WERI-Rb-1 (cell line): ENCODE measurements at regions not wholly inside any gene's neighbourhood (a gene's known extent, or its start where the extent isn't known, plus 50 kb on each side); places are given as distances from the start of the nearest gene placed in this dataset.

Experiments used
- DNase-seq: peaks from one replicate; pipeline ENCODE4 v3.0.0-alpha.2; 2020
- H3K27ac ChIP-seq: fragments of 250-450 bp; sonication (Bioruptor Pico); 2 replicates; pipeline ENCODE4 v1.5.1; 2020; ENCODE audit warnings: mild to moderate bottlenecking, moderate library complexity
- H3K27me3 ChIP-seq: fragments of 250-450 bp; sonication (Bioruptor Pico); 2 replicates; pipeline ENCODE4 v1.5.1; 2021; ENCODE audit warnings: mild to moderate bottlenecking, low read depth, moderate library complexity; ENCODE audit not compliant: insufficient read depth, severe bottlenecking
- H3K36me3 ChIP-seq: fragments of 250-450 bp; sonication (Bioruptor Pico); 2 replicates; pipeline ENCODE4 v1.5.1; 2020; ENCODE audit warnings: mild to moderate bottlenecking, moderate library complexity
- H3K4me3 ChIP-seq: 2 replicates; pipeline ENCODE4 v1.5.1; 2011; ENCODE audit warnings: low read depth, mild to moderate bottlenecking, control low read depth, low read length
- H3K9me3 ChIP-seq: fragments of 250-450 bp; sonication (Bioruptor Pico); 2 replicates; pipeline ENCODE4 v1.5.1; 2021; ENCODE audit warnings: mild to moderate bottlenecking, moderate library complexity; ENCODE audit not compliant: severe bottlenecking
- TF ChIP-seq, protein P1 (sequence below): IDR thresholded peaks from 2 replicates; pipeline ENCODE4 v1.5.1; 2011; ENCODE audit warnings: low read depth, mild to moderate bottlenecking, control low read depth, inconsistent platforms, low read length

DNA sequence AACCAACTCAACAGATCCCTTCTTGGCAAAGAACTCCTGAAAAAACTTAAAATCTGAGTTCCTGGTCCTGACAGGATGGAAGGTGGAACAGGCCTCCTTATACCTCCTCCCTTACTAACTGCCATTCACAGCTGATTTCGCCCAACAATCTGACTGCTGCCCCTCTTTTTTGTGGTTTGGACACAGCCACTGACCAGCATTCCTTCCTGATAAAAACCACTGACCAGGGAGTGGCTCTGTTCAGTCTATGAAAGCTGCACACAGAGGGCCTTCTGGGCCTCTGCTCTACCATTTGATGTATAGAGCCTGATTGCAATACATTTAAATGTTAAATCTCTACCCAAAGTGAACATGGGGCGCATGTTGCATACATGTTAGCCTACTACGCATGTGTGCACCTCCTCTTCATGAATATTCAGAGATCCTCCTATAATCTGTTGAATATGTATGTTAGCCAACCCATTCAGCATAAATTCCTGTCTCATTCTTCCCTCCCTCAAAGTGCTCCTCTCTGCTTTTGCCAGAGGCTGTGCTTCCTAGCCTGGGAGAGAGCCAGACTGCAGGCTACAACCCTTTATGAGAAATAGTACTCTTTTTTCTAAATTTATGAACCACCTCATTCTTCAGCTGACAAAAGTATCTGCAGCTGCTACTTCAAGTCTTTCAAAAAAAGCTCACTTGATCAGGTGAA, 93.7 kb upstream of the MRPS30 start:
- TF ChIP-seq, protein P1, sequence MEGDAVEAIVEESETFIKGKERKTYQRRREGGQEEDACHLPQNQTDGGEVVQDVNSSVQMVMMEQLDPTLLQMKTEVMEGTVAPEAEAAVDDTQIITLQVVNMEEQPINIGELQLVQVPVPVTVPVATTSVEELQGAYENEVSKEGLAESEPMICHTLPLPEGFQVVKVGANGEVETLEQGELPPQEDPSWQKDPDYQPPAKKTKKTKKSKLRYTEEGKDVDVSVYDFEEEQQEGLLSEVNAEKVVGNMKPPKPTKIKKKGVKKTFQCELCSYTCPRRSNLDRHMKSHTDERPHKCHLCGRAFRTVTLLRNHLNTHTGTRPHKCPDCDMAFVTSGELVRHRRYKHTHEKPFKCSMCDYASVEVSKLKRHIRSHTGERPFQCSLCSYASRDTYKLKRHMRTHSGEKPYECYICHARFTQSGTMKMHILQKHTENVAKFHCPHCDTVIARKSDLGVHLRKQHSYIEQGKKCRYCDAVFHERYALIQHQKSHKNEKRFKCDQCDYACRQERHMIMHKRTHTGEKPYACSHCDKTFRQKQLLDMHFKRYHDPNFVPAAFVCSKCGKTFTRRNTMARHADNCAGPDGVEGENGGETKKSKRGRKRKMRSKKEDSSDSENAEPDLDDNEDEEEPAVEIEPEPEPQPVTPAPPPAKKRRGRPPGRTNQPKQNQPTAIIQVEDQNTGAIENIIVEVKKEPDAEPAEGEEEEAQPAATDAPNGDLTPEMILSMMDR, result no peak
- DNase-seq, result no peak
- no peak overlapping the region for H3K4me3 ChIP-seq
- H3K27ac ChIP-seq, result no peak overlapping the region
- no peaks in the 10 kb centered on the region for H3K36me3 ChIP-seq
- H3K9me3 ChIP-seq, result no peaks in the 10 kb centered on the region
- H3K27me3 ChIP-seq, result no peaks in the 10 kb centered on the region

DNA sequence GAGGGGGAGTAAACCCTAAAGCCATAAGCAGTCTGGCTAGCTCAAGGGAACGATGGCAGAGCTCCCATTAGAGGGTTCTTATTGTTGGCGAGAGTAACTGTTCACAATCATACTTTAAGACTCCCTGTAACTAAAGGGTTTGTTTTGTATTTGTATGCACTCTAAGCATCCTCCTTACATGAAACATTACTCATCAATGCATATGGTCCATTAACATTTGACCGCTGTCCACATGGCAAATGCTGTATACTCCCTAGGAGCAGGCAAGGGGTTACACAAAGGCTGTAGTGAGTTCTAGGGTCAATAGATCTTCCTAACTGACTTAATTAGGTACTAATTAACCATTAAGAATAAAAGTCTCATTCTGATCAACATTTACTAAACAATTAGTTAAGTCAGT, 95.3 kb upstream of the MRPS30 start:
- no peaks in the 10 kb centered on the region for H3K27me3 ChIP-seq
- H3K36me3 ChIP-seq, result no peaks in the 10 kb centered on the region
- TF ChIP-seq, protein P1, result no peak
- no peak overlapping the region for H3K4me3 ChIP-seq
- H3K9me3 ChIP-seq, result no peaks in the 10 kb centered on the region
- DNase-seq, result no peak
- no peak overlapping the region for H3K27ac ChIP-seq

DNA sequence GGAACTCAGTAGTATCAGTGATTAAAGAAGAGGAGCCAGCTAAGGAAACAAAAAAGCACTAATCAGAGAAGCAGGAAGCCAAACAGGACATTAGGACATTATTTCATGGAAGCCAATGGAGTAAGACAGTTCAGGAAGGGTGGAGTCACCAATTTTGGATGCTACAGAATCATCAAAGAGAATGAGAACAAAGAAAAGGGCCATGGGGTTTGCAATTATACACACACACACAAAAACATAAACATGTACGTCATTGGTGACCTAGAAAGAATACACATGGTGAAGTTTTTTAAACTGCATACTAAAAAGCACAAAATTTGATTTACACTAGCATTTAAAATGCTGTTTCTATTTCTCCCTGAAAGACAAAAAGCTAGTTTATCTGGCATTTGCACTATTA, 96.8 kb upstream of the MRPS30 start:
- Histone ChIP-seq H3K27me3 (no peaks in the 10 kb centered on the region), H3K36me3 (no peaks in the 10 kb centered on the region), H3K27ac (no peak overlapping the region), H3K4me3 (no peak overlapping the region), H3K9me3 (no peaks in the 10 kb centered on the region)
- DNase-seq, result no peak
- TF ChIP-seq, protein P1, result no peak

DNA sequence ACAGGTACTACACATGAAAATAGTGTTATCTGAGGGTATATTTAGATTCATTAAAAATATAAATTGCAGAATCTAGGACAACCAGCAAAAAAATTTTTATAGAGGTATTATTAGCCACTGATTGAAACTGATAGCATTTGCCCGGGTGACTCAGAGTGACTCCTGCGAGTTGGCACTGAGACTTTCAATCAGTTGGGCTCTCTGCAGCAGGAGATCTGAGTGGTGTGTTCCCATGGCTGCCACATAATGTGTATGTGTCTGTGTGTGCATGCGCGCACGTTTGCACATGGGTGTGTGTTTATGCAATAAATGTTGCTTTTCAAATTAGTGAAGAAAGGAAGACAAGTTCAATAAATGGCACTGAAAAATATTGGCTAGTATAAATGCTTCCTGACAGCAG, 100.1 kb upstream of the MRPS30 start:
- no peak for DNase-seq
- H3K36me3 ChIP-seq, result no peaks in the 10 kb centered on the region
- TF ChIP-seq, protein P1, result no peak
- H3K9me3 ChIP-seq, result no peaks in the 10 kb centered on the region
- no peak overlapping the region for H3K27ac ChIP-seq
- H3K27me3 ChIP-seq, result no peaks in the 10 kb centered on the region
- no peak overlapping the region for H3K4me3 ChIP-seq

DNA sequence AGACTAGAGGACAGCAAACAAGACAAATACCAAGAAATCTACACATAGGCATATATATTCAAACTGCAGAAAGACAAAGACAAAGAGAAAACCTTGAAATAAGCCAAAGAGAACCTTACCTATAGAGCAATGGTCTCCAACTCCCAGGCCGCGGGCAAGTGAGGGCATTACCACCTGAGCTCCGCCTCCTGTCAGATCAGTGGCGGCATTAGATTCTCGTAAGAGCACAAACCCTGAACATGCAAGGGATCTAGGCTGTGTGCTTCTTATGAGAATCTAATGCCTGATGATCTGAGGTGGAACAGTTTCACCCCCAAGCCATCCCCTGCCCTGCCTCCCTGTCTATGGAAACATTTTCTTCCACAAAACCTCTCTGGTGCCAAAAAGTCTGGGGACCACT, 101.0 kb upstream of the MRPS30 start:
- Histone ChIP-seq H3K4me3 (no peak overlapping the region), H3K27me3 (no peaks in the 10 kb centered on the region), H3K9me3 (no peaks in the 10 kb centered on the region), H3K27ac (no peak overlapping the region), H3K36me3 (no peaks in the 10 kb centered on the region)
- DNase-seq, result no peak
- TF ChIP-seq, protein P1, result no peak

DNA sequence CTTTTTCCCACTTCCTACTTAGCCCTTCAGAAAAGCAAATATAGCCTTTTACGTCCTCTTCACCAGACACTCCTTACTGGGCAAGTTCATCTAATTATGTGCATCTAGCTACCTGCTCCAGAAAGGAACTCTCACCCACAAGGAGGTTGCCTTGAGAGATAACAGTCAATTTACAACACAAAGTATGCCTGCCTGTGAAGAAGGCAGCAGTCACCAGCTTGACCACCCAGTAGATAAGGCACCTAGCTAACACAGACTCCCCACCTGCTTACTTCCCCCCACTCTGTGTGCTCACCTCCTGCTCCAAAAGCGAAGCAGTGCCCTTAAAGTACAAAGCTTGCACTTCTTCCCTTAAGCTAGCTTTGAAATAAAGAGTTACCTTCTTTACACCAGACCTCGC, 111.7 kb upstream of the MRPS30 start:
- H3K4me3 ChIP-seq, result no peak overlapping the region
- TF ChIP-seq, protein P1, result no peak

More for the DNA sequence above, 111.7 kb upstream of the MRPS30 start:
- Histone ChIP-seq H3K9me3 (no peaks in the 10 kb centered on the region), H3K27me3 (no peaks in the 10 kb centered on the region), H3K27ac (no peak overlapping the region), H3K36me3 (no peaks in the 10 kb centered on the region)
- no peak for DNase-seq
